Hepatocyte (in vitro differentiated cells): ENCODE measurements at regions not wholly inside any gene's neighbourhood (a gene's known extent, or its start where the extent isn't known, plus 50 kb on each side); places are given as distances from the start of the nearest gene placed in this dataset.

Experiments used
- CTCF ChIP-seq: fragments of 200-600 bp; sonication (generic); IDR thresholded peaks from 2 replicates; pipeline ENCODE4 v1.5.1; 2016; ENCODE audit warnings: antibody characterized with exemption, mild to moderate bottlenecking; ENCODE audit not compliant: poor library complexity
- EZH2 ChIP-seq: fragments of 200-600 bp; sonication (generic); IDR thresholded peaks from 2 replicates; pipeline ENCODE4 v1.6.1; 2016; ENCODE audit warnings: antibody characterized with exemption, mild to moderate bottlenecking, borderline replicate concordance
- EZH2phosphoT487 ChIP-seq: fragments of 200-600 bp; sonication (generic); IDR thresholded peaks from one replicate; pipeline ENCODE4 v1.6.1; 2018; ENCODE audit warnings: antibody characterized with exemption, mild to moderate bottlenecking, low read depth, moderate library complexity; ENCODE audit not compliant: unreplicated experiment, severe bottlenecking

GRCh38 chr2:117614296-117614695 is 200.2 kb upstream of the DDX18 start:
- TF ChIP-seq CTCF = no peak
- no peak for TF ChIP-seq EZH2
- TF ChIP-seq EZH2phosphoT487 = no peak
